ENCODE measurements at regions not wholly inside any gene's neighbourhood (a gene's known extent, or its start where the extent isn't known, plus 50 kb on each side); places are given as distances from the start of the nearest gene placed in this dataset.

- no peak for TF ChIP-seq CTCF (conservative IDR thresholded peaks at IDR 0.05; ENCODE audit: low read length)
- no peak for TF ChIP-seq EZH2phosphoT487 (IDR thresholded peaks at IDR 0.05; ENCODE audit: borderline replicate concordance, low read depth, low read length)
Measured at GRCh38 chr2:40668425-40668824, 216.5 kb upstream of the SLC8A1 start.
